DND-41 (cell line): ENCODE measurements at regions not wholly inside any gene's neighbourhood (a gene's known extent, or its start where the extent isn't known, plus 50 kb on each side); places are given as distances from the start of the nearest gene placed in this dataset.

Experiments used
- EZH2 ChIP-seq: IDR thresholded peaks from 3 replicates; pipeline ENCODE4 v1.6.1; 2012; ENCODE audit warnings: borderline replicate concordance, low read depth, mild to moderate bottlenecking, moderate library complexity, low read length, inconsistent platforms; ENCODE audit not compliant: severe bottlenecking
- TF ChIP-seq, protein P1 (sequence below): IDR thresholded peaks from 2 replicates; pipeline ENCODE4 v1.5.1; 2012; ENCODE audit warnings: borderline replicate concordance, low read length, moderate library complexity, mild to moderate bottlenecking; ENCODE audit not compliant: poor library complexity, severe bottlenecking; ENCODE audit errors: extremely low read depth

DNA sequence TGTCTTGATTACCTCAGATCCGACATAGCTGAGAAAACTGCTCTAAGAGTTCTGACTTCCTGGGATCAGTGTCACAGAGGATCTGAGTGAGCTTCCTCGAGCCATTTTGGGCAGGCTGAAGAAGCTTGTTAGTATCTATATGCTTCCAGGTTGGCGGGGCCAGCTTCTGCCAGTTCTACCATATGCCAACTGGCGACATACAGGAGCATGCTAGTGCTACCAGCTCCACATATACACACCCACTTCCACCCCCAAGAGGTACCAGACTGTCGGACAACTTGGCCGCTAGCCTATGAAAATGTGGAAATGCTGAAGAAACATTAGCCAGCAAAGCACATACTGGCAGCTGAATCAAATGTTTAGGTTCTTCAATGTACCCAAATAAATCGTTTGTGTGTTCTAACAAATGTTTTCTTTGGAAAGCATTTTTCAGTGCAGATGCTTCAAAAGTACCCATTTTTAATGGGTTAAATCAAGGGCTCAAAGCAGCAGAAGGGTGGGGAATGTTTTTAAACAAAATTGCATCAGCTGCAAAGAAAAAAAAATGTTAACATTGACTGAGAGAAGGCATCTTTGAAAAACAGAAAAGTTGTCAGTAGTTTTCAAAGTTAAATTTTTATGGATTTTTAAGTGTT lies 163.7 kb downstream of the KLF12 start:
- TF ChIP-seq, protein P1, sequence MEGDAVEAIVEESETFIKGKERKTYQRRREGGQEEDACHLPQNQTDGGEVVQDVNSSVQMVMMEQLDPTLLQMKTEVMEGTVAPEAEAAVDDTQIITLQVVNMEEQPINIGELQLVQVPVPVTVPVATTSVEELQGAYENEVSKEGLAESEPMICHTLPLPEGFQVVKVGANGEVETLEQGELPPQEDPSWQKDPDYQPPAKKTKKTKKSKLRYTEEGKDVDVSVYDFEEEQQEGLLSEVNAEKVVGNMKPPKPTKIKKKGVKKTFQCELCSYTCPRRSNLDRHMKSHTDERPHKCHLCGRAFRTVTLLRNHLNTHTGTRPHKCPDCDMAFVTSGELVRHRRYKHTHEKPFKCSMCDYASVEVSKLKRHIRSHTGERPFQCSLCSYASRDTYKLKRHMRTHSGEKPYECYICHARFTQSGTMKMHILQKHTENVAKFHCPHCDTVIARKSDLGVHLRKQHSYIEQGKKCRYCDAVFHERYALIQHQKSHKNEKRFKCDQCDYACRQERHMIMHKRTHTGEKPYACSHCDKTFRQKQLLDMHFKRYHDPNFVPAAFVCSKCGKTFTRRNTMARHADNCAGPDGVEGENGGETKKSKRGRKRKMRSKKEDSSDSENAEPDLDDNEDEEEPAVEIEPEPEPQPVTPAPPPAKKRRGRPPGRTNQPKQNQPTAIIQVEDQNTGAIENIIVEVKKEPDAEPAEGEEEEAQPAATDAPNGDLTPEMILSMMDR, result no peak
- TF ChIP-seq EZH2, result no peak
